Smooth muscle cell of the brain vasculature (primary cell): ENCODE measurements at regions not wholly inside any gene's neighbourhood (a gene's known extent, or its start where the extent isn't known, plus 50 kb on each side); places are given as distances from the start of the nearest gene placed in this dataset.

Experiments used
- DNase-seq: peaks from one replicate; pipeline ENCODE4 v3.0.0-alpha.2; 2012; ENCODE audit warnings: low read depth, low spot score

DNA sequence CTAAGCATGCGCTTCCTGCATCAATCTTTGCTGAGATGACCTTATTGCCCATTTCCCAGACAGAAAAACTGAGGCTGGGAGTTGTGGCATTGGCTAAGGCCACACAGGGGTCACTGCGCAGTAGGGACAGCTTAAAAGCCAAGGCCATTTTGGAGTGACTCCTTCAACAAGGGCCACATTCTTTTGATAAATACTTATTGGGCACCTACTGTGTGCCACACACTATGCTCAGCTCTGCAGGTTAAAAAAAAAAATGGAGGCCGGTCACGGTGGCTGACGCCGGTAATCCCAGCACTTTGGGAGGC, 108.6 kb downstream of the CEBPB start:
- no peak for DNase-seq

DNA sequence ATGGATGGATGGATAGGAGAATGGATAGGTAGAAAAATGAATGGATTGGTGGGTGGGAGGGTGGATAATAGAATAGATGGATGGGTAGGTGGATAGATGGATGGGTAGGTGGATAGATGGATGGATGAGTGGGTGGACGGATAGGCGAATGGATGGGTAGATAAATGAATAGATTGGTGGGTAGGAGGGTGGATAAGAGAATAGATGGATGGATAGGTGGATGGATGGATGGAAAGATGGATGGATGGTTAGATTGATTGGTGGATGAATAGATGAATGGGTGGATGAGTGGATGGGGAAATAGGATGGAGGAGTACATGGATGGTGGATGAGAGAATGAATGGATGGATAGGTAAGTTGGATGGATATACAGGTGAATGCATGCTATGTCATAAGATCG, 110.5 kb downstream of the CEBPB start:
- DNase-seq = no peak

DNA sequence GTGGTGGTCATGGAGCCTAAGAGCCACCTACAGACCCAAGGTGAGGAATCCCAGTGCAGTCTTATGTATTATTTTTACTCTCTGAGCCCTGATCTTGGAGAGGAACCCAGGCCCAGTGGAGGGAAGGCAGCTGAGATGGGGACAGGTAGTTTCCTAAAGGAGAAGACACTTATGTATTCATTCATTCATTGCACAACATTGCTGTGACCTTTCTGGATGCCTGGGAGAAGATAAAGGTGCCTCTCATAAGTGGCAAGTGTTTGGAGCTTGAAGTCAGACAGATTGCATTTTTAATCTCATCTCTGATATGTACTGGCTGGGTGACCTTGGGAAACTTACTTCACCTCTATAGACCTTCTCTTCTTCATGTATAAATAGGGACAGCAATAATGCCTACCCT, 111.1 kb downstream of the CEBPB start:
- DNase-seq = no peak

DNA sequence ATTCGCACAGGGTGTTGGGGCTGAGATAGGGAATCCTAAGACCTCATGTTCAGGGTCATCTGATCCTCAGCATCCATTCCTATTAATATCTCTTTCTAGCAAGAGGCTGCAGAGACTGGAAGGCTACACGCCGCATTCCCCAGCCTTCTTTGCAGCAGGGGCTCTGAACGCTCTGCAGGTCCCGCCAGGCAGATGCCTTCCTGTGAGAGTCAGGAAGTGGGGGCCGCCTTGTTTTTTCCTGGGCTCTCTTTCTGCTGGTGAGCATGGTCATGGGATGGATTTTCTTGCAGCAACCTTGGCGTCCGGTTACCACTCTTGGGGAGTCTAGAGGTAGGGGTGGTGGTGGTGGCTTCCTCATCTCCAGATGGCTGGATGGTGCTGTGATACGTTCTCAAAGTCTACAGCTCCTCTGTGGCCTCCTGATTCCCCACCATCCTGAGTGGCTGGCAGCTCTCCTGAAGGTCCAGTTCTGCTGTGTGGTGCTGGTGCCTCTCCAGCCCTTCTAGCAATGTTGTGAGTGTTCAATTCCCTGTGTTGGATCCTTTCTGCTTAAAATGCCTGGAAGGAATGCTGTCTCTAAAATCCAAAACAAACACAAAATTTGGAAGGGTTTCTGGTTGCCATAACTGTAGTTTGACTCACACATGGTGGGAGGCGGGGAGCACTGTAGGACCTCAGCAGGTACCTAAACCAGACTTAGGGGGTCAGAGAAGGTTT, 111.9 kb downstream of the CEBPB start:
- DNase-seq = no peak

DNA sequence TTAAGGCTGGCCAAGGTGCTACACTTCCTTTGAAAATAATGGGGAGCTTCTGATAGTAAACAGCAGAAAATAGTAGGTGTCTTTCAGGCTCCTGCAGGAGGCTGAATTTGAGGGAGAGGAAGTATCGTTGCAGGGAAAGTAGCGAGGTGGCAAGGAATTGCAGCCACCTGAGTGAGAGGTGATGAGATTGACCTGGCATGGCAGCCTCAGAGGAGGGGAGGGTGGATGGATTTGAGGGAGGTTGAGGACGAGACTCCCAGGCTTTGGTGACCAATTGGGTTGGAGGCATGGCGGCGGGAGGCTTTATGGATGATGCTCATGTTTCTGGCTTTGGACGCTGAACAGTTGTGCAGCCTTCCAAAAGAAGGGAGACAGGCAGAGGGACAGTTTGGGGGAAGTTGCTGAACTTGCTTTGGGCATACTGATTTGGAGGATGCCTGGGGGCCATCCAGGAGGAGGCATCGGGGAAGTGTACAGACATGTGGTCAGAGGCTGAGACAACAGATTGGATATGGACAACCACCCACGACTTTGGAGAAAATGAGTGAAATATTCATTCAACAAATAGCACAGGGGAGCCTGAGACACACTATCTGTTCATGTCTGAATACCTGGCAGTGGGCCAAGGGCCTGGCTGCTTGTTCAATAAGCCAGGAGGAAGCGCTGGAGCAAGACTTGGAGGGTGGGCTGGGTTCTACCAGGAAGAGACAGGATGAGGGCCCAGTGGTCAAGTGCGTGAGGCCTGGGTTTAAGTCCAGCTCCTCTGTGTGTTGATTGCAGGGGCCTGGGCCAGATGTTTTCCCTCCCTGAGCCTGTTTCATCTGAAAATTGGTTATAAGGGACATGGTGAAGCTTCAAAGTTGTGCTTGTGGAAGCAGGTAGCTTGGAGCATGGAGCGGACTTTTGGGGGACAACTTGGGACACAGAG, 113.2 kb downstream of the CEBPB start:
- no peak for DNase-seq

DNA sequence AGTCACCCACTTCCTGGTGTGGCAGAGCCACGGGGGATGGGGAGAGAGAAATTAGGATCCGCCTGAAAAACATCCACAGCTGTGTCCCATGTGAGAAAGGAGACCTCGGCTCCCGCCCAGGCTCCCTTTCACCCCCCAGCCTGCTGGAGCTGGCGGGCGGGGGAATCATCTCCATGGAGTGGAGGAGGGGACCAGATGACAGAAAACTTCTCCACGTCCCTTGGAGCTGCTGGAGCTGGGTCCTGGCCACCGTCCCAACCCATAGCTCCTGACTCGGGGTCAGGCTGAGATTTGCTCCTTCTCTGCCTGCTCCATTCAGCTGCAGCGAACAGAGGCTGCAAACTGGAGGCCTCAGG, 113.8 kb downstream of the CEBPB start:
- DNase-seq = no peak

GRCh38 chr20:50304923-50305635, 114.4 kb downstream of the CEBPB start:
- DNase-seq = no peak

- no peak for DNase-seq
Measured at GRCh38 chr20:50305636-50306477, 115.2 kb downstream of the CEBPB start.

DNA sequence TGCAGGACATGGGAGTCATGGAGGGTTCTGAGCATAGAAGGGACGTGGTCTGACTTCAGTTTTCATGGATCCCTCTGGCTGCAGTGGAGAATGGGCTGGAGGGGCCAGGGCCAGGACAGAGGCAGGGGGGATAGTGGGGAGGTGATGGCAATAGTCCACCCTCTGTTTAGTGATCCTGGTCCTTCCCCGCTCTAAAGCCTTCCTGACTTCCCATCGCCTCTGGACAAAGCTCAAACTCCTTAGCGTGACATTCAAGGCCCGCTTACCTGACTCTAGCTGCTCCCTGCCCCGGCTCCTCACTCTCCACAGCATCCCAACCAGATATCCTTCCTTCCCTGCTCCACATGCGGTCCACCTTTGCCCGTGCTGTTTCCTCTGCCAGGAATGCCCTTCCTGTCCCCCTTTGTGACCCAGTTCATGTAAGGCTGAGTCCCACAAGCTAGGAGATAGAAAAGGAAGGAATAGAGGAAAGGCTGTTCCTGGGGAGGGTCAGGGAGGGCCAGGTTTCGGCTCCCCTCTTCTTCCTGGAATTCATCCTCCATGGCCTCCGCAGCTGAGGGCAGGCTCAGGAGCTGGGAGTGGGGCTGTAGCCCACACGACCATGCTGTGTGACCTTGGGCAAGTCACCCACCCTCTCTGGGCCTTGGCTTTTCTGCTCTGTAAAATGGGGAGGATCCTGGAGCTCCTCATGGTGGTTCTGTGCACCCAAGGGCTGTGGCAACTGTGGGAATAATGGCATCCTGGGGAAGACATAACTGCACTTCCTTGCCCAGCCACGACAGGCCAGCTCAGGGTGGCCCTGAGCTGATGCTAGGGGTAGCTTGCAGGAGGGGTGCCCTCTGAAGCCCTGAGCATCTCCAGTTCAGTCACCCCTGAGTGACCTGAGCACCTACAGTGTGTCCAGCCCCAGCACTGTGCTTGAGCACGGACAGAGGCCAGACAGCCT, 116.1 kb downstream of the CEBPB start:
- no peak for DNase-seq

- DNase-seq = no peak
Measured at GRCh38 chr20:50308166-50308512, 117.5 kb downstream of the CEBPB start.

DNA sequence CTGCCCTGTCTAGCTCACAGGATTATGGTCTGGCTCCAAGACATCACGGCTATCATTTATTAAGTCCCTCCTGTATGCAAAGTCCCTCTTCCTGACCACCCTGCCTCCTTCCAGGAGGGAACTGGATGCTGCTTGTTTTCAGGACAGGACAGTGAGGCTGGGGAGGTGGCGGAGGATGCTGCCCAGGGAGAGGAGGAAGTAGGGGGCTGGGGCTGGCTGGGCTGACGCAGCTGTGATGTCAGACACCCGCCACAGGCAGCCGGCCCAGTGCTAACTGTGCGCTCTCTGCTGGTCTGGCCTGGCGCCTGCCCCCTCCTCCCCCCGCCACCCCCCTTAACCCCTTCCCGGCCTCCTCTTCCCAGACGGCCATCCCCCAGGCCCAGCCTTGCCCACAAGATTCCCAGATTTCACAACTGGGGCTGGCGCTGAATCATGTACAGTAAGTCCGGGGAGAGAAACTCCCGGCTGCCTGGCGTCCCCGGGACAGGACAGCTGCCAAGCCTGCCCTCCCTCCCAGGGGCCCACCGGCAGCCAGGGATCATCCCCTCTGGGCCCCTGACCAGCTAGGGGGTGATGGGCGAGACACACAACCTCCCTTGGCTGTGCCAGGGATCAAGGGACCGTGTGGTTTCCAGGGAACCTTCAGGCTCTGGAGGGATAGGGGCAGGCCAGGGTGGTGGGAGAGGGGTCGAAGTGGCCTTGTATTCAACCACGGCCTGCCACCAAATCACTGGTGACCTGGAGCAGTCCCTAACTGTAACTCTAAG, 118.1 kb downstream of the CEBPB start:
- DNase-seq = peak; percentile 86

- no peak for DNase-seq
Measured at GRCh38 chr20:50309280-50309763, 118.7 kb downstream of the CEBPB start.

DNA sequence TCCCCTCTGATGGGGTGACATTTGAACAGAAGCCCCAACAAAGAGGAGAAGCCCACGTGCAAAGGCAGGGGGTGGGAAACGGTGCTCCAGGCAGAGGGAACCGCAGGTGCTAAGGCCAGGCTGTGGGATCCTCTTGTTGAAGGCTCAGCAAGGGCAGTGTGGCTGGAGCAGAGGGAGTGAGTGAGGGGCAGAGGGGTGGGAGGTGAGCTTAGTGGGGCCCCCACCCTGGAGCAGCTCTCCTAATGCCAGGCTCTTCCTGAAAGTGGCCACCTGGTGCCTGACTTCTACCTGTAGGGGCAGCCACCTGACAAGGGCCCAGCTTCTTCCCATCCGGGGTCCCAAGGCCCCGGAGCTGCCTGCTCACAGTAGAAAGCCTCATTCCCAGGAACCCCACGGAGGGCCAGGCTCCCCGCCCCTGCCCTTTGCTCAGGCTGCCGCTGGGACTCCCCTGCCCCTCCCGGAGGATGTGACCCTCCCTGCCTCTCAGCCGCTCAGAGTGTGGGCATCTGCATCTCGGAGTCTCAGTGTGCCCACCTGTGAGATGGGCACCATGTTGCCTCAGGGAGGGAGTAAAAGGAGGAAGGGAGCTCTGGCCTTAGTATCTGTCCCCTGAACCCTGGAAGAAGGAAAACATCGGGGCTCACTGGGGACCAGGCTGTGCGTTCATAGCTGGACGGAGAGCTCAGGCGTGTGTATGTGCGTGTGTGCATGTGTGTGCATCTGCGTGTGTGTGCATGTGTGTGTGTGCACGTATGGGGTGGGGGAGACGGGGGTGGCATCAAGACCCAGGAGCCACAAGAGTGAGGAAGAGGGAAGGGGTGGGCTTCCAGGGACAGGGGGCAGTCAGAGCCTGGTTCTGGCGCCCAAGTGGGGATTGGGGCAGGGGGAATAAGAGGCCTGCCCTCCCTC, 119.4 kb downstream of the CEBPB start:
- no peak for DNase-seq

DNA sequence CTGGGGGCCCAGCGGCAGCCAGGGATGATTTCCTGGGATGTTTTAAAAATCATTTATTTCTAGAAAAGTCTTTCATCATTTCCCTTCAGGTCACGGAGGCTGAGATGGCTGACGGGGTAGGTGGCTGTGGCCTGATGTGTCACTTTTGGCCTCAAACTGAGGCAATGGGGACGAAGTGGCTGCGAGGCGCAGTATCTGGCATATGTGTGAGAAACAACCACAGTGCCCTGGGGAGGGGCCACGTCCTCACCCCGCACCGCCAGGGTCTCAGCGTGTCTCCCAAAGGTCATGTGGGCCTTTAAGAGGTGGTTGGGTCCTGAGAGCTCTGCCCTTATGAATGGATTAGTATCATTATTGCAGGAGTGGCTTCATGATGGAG, 120.0 kb downstream of the CEBPB start:
- DNase-seq = no peak

- DNase-seq = no peak
Measured at GRCh38 chr20:50311308-50312001, 120.8 kb downstream of the CEBPB start.

DNA sequence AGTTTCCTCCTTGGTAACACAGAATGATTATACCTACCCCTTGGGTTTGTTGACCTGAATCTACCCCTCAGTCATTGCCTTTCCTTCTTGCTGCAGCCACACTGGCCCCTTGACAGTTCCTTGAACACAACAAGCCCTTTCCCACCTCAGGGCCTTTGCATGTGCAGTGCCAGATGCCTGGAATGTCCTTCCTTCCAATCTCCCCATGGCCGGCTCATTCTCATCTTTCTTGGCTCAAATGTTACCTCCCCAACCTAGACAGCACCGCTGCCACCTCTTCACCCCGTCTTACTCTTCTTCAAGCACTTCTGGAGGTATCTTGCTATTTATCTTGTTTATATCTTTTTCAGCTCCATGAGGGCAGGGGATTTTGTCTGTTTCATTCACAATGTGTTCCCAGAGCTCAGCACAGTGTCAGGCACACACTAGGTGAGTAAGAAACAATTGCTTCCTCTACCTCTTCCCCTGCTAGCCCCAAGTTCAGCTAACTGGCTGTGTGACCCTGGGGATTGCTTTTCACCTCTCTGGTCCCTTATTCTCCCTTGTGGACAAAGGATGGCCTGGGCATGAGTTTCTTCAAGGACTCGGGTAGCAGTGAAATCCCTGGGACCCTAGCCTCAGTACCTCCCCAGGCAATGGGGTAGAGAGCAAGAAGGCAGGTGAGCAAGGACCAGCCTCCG, 121.5 kb downstream of the CEBPB start:
- no peak for DNase-seq

DNA sequence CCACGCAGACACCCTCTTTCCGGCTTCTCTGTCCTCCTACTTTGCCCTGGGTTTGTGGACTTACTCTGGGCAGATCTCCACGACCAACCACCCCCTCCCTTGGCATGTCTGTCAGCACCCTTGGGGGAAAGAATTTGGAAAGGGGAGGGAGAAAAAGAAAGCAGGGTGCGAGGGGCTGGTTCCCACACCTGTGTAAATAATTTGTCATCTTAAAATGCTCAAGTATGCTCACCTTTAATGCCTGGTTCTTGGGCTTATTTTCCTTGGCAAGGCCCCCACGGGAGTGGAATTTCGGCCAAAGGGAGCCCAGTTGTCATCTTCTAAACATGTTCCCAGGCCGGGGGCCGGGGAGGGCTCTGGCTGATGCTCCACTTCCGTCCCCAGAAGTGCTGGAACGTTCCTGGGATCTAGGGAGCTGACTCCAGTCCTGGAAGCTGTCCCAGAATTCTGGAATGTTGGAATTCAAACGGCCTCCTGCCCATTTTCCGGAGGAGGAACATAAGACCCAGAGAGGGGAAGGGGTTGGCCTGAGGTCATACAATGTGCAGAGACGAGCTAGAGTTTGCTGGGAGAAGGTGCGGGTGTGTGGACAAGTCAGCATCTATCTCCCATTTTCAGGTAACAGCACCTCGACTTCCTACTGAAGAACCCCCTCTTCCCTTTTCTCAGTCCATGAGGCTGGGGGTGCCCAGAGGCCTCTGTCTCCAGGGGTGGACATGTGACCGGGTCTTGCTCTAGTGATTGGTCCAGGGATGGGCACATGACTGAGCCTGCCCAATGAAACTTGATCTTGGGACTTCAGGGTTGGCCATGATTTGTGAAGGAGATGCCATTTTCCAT, 122.3 kb downstream of the CEBPB start:
- no peak for DNase-seq
